WTC11 (cell line): ENCODE measurements at regions not wholly inside any gene's neighbourhood (a gene's known extent, or its start where the extent isn't known, plus 50 kb on each side); places are given as distances from the start of the nearest gene placed in this dataset.

ENCODE experiments used
- ATAC-seq: fragments of 200-7000 bp; cut with Tn5 transposase; 2 replicates; pipeline ENCODE4 v1.10.0; 2021; ENCODE audit warnings: mild to moderate bottlenecking, moderate library complexity
- CTCF ChIA-PET: fragments of 300-600 bp; sonication (Branson Sonifier 250); formaldehyde crosslinking; loops from one replicate; lab custom pipeline; 2021; ENCODE audit warnings: antibody characterized with exemption; lab: Charles Lee
- POLR2A ChIA-PET: fragments of 350-600 bp; sonication (Branson Sonifier 250); formaldehyde crosslinking; loops from one replicate; lab custom pipeline; 2021; ENCODE audit warnings: antibody characterized with exemption; lab: Charles Lee
- DNase-seq: peaks from one replicate; pipeline ENCODE4 v3.0.0; 2021; ENCODE audit warnings: low spot score
- H3K27ac Mint-ChIP-seq: 2 replicates; pipeline ENCODE4 v1.8.0; 2021; ENCODE audit warnings: mixed read lengths
- H3K27me3 Mint-ChIP-seq: 2 replicates; pipeline ENCODE4 v1.8.0; 2021; ENCODE audit warnings: low read depth, mild to moderate bottlenecking, moderate library complexity, mixed read lengths
- H3K36me3 Mint-ChIP-seq: 2 replicates; pipeline ENCODE4 v1.8.0; 2021; ENCODE audit warnings: mixed read lengths
- H3K4me1 Mint-ChIP-seq: 2 replicates; pipeline ENCODE4 v1.8.0; 2022; ENCODE audit warnings: mixed read lengths
- H3K4me3 Mint-ChIP-seq: 2 replicates; pipeline ENCODE4 v1.8.0; 2021; ENCODE audit warnings: mild to moderate bottlenecking, moderate library complexity, mixed read lengths
- H3K9me3 Mint-ChIP-seq: 2 replicates; pipeline ENCODE4 v1.8.0; 2021; ENCODE audit warnings: mixed read lengths
- ATF2 ChIP-seq: sonication (generic); formaldehyde crosslinking; IDR thresholded peaks from 2 replicates; pipeline ENCODE4 v1.8.1; 2022; ENCODE audit warnings: low read depth, missing genetic modification reagents, borderline replicate concordance
- FOXJ3 ChIP-seq: sonication (generic); formaldehyde crosslinking; IDR thresholded peaks from 2 replicates; pipeline ENCODE4 v1.9.0; 2021; ENCODE audit warnings: missing genetic modification reagents, mild to moderate bottlenecking, borderline replicate concordance
- FOXP4 ChIP-seq: sonication (generic); formaldehyde crosslinking; IDR thresholded peaks from 2 replicates; pipeline ENCODE4 v1.8.0; 2022; ENCODE audit warnings: mild to moderate bottlenecking, missing genetic modification reagents
- RELA ChIP-seq: sonication (generic); formaldehyde crosslinking; IDR thresholded peaks from 2 replicates; pipeline ENCODE4 v1.8.1; 2022; ENCODE audit warnings: missing genetic modification reagents, mild to moderate bottlenecking, borderline replicate concordance
- STAT6 ChIP-seq: sonication (generic); formaldehyde crosslinking; conservative IDR thresholded peaks from 2 replicates; pipeline ENCODE4 v1.8.1; 2023; ENCODE audit warnings: mild to moderate bottlenecking, low read depth, missing genetic modification reagents, moderate library complexity
- USF1 ChIP-seq: sonication (generic); formaldehyde crosslinking; IDR thresholded peaks from 2 replicates; pipeline ENCODE4 v1.8.0; 2022; ENCODE audit warnings: mild to moderate bottlenecking, missing genetic modification reagents
- ZNF425 ChIP-seq: fragments of 250-450 bp; sonication (Bioruptor Pico); conservative IDR thresholded peaks from 2 replicates; pipeline ENCODE4 v1.9.0; 2021; ENCODE audit warnings: mild to moderate bottlenecking

- POLR2A ChIA-PET, result no interaction called here
- no peak overlapping the region for H3K27ac Mint-ChIP-seq
- peaks cover 10% of the 10 kb centered on the region for H3K4me1 Mint-ChIP-seq
- H3K27me3 Mint-ChIP-seq, result no peaks in the 10 kb centered on the region
- CTCF ChIA-PET, result no interaction called here
- DNase-seq (no peak), ATAC-seq (no peak)
- TF ChIP-seq ATF2 (CRISPR knock-in tag), result no peak
- no peak for TF ChIP-seq RELA
- H3K4me3 Mint-ChIP-seq, result no peak overlapping the region
- H3K9me3 Mint-ChIP-seq, result peaks cover 20% of the 10 kb centered on the region
- peaks cover 16% of the 10 kb centered on the region for H3K36me3 Mint-ChIP-seq
Observed at GRCh38 chr21:15300131-15300530, 235.3 kb upstream of the NRIP1 start.

GRCh38 chr21:15301014-15301413 lies 236.2 kb upstream of the NRIP1 start:
- Mint-ChIP-seq H3K27ac (no peak overlapping the region), H3K4me3 (no peak overlapping the region)

More at GRCh38 chr21:15301014-15301413, 236.2 kb upstream of the NRIP1 start:
- no peak for TF ChIP-seq USF1 (CRISPR knock-in tag)
- no peak for TF ChIP-seq FOXP4 (CRISPR knock-in tag)
- TF ChIP-seq FOXJ3 (CRISPR knock-in tag), result no peak
- TF ChIP-seq STAT6, result no peak
- no peak for TF ChIP-seq ZNF425 (CRISPR knock-in tag)
- TF ChIP-seq, all 79 proteins: peak for 0
- ChIA-PET CTCF (interaction anchor here (1.2 kb wide), 1 partner anchor 252 kb away, joined by 3 read pairs; no protein-coding TSS in a partner anchor), POLR2A (no interaction called here)
- H3K9me3 Mint-ChIP-seq, result peaks cover 20% of the 10 kb centered on the region
- H3K27me3 Mint-ChIP-seq, result no peaks in the 10 kb centered on the region
- peaks cover 16% of the 10 kb centered on the region for H3K36me3 Mint-ChIP-seq
- no peak for DNase-seq
- H3K4me1 Mint-ChIP-seq, result peaks cover 10% of the 10 kb centered on the region
- no peak for ATAC-seq
